Dermis microvascular lymphatic vessel endothelial cell (primary cell): ENCODE measurements at regions not wholly inside any gene's neighbourhood (a gene's known extent, or its start where the extent isn't known, plus 50 kb on each side); places are given as distances from the start of the nearest gene placed in this dataset.

ENCODE experiments used
- DNase-seq, 2 donors: peaks; one replicate each; pipeline versions ENCODE4 v3.0.0 to v3.0.0-alpha.2; 2010; ENCODE audit warnings: low read depth in 2 of 2

DNA sequence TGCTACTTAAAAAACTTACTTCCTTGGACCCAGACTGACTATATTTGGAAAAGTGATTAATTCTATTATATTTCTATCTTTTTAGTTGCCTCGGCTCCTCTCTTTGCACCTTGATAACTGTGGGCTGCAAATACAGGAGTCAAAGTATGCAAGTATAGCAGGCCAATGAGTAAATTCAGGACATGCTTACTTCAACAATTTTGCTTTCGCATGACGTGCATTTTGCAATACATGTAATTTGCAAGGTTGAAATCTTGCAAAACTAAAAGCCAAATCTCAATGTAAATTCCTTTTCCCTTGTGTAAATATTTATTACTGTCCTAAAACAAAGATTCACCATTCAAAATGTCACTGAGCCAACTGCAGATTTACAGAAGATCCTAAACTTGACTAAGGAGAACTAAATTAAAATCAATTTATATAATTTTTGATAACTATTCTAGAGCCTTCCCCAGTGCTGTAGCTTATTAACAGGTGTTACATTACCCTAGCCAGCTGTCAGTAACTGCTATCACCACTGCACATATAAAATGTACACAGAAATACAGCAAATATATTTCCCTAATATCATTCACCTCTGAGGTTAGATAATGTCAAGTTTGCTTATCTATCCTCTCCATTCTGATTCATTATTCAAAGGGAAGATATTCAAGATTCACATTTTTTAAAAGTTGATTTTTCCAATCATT is 1069.5 kb downstream of the TRHDE start:
- DNase-seq: no peak

DNA sequence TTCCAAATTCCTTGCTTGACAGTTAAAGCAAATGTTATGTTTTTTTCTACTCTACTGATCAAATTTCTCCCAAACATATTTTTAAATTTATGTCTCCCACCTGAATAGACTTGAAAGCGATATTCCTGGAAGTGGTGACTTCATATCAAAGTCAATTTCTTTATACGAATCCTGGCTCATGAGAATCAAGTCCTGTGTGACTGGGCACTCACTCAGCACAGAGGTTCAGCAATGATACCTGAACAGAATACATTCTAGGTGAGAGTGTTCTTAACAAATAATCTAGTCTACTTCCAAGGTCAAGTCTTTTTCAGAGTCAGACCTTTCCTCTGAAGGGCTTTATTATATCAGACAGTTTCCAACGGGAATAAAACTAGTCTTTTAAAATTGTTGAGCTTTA is 1070.6 kb downstream of the TRHDE start:
- DNase-seq: no peak

DNA sequence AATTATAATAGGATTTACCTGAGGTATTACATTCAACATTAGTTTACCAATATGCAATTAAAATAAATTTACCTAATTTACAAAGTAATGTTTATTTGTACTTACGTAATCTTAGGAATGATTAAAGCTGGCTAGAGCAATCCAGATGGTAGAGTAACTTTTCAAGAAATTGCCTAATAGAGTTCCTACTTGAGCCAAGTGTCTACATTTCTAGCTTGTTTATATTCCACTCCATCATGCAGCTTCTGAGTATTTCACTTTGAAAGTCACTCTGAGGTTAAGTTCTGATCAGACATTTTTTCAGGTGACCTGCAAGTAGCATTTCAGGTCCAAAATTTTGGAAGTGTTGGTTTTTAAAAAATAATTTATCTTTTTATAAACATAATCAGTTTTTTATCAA is 1080.7 kb downstream of the TRHDE start:
- no peak for DNase-seq

DNA sequence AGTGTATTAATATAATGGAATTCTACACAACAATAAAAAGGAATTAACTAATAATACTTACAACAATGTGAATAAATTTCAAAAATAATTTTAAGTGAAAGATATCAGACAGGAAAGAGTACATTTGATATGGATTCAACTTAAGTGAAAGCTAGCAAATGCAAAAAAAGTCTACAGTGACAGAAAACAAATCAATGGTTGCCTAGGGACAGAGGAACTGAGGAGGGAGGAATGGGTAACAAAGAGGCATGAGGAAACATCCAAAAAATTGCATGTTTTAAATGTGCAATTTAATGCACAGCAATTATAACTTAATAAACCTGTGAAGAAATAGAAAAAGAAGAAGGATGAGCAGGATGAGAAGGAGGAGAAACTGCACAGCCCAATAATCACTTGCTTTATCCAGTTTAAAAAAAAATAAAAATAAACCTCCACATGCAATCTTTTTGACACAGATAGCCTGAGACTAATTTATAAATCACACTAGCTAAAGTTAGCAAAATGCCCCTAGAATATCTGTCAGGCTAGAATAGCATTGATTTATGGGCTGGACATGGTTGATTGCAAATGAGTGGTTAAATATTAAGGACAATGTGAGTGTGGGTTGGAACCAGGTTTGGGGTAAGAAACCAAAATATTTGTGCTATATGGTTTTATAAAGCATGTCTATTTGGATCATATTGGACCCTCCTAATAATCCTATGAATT is 1089.1 kb downstream of the TRHDE start:
- DNase-seq: no peak

DNA sequence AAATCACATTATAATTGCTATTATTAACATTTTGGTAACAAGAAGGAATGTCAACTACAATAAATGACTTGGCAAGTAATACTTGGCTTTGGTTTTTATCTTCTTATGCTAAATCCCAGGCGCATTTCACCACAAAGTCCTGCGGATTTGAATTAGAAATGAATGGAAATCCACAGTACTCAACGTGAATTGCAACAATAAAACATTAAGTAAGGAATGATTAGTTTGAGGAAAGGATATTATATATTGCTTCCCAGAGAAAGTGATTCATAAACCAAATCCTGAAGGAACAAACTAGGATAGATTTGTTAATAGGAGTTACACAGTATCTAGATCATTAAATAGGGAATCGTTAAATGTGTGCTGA is 1089.7 kb downstream of the TRHDE start:
- DNase-seq: no peak

DNA sequence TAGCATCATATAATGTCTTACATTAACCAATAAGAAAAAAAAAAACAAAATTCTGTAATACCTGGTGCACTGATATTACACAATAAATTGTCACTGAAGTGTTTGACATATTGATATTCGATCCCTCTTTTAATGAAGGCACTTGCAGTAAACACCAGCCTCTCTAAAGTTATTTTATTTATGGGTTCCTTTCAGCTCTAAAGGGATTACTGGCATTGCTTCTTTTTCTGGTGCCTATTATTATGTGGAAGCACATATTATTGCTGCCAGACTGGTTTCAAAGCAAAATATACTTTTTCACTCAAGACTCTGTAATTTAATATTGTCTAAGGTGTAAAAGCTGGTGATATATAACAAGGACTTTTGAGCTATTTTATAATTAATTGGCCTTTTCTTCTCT is 1090.5 kb downstream of the TRHDE start:
- no peak for DNase-seq

DNA sequence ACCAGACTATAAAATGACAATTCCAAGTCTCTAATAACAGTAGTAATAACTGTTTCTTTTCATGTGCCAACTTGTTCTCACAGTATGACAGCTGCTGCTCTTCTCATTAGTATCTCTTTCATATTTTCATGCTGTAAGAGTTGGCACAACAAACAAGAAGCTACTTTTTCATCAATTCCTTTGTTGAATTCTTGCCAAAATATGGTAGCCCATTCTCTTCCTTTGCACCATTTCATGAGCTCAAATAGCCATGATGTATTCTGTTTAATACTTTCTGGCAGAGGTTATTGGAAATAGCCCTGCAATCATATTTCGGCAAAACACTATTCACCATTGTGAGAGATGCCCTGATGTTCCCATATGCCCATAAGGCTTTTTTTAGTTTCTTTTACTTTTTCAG is 1100.7 kb downstream of the TRHDE start:
- no peak for DNase-seq

DNA sequence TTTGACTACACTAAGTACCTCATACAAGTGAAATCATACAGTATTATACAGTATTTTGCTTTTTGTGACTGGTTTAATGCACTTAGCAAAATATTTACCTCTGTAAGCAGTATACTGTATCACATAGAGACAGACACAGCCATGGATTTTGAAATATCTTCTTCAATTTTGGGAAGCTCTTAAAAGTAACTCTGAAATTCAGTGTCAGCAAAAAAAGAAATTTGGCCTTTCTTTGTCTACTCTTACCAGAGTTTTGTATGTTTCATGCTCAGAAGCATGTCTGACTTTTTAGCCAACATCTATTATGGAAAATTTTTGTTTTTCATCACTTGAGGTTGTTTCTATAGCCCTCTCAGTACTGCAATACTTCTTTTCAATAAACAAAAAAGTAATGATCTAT is 1102.2 kb downstream of the TRHDE start:
- no peak for DNase-seq

DNA sequence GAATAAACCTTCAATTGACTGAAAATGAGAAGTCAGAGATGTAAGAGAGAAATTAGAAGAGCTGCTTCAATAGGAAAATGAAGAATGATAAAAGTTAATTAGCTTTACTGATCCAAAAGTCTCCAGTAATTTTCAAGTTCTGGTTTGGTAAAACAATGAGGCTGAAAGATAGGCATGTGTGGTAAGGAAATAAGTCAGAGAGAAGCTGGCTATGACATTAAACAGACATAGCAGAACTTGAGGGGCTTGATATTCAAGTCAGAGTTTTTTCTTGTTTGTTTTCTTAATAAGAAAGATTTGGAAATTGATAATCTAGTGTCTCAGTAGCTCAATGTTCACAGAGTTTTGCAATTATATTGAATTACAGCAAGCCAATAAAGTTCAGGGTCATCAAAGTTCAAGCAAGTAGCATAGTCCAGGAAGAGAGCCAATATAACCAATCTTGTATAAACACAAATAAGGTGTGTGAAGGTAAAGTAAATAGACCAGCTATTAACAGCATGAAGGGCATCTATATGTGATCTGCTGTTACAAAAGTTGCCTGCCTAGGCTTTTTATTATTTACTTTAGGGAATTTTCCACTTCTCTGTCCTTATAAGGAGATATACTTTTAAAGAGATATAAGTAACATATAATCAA is 1111.5 kb downstream of the TRHDE start:
- DNase-seq: no peak

DNA sequence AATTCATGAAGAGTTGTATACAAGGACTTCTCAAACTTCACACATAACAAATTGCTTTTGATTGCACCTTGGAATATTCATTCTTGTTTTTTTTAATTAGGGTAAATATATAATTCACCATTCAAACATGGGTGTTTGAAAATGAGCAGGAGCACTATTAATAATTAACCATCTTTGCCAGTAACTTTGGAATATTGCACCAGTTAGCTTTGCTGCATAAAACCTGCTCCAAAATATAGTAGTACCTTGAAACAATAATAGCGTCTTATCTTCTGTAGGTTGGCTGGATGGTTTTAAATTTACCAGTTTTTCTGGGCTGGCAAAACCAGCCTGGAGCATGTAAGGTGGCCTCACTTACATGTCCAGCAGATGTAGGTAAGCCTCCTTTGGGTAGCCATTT is 1112.4 kb downstream of the TRHDE start:
- no peak for DNase-seq

DNA sequence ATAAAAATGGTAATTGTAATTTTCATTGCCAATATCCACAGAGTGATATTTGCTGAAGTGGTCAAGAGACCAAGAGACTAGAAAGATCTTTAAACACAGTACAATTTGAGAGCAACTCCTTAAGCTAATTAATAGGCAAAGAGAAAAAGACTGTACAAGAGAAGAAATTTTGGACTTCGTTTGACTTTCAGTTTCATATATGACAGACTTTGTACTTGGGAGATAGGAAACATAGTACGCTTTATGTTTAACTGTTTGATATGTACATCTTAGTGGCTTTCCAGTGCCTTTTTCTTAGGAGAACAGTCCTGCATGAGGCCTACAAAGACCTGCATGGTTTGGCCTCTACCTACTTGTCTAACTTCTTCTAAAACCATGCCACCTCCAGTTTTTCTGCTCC is 1118.1 kb downstream of the TRHDE start:
- no peak for DNase-seq

DNA sequence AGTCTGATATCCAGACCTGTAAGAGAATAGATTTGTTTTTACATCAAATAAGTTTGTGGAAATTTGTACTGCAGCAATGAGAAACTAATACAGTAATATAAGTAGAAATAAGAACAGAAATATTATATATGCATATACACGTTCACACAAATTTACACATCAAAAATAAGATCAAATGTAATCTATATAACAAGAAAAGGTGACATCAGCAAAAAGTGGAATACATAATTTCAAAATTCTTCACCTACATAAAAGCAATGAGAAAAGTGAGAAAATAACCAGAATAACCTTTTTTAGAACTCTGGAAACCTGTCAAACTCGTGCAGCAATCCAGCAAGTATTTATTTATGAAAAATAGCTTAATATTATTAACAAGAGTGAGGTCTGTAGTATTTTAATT is 1124.6 kb upstream of the ATXN7L3B start:
- DNase-seq: no peak

DNA sequence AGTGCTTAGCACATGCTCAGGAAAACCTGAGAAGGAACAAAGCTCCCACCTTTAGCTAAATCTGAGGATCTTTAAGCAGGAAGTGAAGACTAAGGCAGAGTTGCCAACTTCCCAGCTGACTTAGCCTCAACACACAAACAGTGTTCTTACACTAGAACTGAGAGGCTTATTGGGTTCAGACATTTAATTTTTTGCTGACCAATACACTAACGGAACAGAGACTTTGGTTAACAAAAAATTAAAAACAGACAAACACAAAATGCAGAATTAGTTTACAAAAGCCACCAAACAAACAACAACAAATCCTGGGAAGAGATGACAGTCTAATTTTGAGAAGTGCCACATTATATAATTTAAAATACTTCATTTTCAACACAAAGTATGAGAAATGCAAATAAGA is 1123.7 kb upstream of the ATXN7L3B start:
- no peak for DNase-seq

DNA sequence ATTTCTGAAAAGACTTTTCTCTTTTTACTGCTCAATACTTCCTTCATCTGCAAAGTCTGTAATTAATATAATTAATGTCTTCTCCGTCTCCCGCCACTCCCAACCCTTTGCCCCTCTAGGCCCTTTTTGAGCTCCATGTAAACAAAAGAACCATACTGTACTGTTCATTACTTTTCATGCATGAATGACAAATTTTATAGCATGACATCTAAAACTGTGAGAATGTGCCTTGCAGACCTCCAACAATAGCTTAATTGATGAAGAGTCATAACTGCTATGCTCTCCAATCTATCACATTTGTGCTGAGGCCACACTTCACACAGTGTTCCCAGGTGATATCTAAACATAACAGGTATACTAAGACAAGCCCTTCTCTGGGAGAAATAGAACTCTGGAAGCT is 1122.7 kb upstream of the ATXN7L3B start:
- DNase-seq: no peak

DNA sequence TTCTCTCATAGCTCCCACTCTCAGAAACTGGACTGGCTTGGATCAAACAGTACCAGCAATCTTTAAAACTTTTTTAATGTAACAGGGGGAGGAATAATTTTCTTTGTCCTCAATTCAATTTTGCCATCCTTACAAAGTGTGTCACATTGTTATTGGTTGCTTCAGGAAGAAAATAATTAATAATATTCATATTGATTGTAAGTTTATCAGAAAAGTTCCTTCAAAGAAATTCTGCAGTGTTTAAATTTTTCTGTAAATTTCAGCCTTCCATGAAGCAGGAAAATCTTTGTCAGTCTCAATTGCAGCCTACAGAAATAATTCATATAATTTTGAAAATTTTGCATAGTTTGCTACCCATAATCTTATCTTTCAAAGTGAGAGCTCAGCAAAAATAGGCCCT is 1119.1 kb upstream of the ATXN7L3B start:
- DNase-seq: no peak

DNA sequence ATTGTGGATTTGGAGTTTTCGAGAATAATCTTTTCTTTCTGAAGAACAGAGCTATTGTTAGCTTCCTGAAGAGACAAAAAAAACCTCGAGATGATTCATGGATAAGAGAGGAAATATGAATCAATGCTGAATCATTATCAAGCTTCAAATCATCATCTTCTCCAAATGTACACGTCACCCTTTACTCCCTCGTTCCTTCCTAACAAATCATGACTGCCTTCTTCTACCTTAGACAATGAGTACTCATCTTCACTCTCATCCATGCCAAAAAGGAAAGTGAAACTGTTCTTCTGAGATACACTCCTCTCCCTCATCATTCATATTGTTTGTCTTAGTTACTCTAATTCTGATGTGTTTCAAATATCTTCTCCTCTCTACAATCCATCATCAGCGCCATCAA is 1115.8 kb upstream of the ATXN7L3B start:
- DNase-seq: no peak

DNA sequence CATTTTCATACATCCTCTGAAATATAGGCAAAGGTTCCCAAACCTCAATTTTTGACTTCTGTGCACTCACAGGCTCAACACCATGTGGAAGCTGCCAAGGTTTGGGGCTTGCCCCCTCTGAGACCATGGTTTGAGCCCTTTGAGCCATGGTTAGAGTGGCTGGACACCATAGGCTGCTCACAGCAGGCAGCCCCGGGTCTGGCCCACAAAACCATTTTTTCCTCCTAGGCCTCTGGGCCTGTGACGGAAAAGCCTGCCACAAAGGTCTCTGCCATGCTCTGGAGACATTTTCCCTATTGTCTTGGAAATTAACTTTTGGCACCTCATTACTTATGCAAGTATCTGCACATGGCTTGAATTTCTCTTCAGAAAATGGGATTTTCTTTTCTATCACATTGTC is 1113.2 kb upstream of the ATXN7L3B start:
- DNase-seq: no peak

DNA sequence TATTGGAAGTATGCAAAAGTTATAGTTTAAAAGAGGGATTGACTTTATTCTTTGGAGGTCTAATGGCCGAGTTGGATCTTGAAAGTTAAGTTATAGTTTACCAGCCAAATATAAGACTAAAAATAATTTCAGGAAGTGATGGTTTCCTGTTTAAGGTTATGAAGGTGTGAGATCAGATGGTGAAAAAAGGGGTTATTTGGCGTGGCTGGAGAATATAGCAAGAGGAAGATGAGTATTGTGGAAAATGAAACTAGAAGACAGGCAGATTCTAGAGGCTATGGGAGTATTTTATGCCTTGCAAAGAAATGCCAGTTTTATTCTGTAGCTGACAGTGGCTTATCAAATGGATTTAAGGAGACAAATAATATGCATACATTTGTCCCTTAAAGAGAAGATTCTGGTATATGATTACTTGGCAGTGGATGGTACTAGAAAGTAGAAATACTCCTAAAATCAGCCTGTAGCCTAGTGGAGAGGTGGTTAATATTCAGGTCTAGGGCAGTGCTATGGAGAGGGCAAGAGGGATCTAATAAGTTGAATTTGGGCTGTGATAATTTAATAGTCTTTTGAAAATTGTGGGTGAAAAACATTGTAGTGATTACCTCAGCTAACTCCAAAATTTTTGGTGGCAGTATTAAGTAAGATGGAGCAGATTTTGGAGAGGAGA is 1091.8 kb upstream of the ATXN7L3B start:
- no peak for DNase-seq

DNA sequence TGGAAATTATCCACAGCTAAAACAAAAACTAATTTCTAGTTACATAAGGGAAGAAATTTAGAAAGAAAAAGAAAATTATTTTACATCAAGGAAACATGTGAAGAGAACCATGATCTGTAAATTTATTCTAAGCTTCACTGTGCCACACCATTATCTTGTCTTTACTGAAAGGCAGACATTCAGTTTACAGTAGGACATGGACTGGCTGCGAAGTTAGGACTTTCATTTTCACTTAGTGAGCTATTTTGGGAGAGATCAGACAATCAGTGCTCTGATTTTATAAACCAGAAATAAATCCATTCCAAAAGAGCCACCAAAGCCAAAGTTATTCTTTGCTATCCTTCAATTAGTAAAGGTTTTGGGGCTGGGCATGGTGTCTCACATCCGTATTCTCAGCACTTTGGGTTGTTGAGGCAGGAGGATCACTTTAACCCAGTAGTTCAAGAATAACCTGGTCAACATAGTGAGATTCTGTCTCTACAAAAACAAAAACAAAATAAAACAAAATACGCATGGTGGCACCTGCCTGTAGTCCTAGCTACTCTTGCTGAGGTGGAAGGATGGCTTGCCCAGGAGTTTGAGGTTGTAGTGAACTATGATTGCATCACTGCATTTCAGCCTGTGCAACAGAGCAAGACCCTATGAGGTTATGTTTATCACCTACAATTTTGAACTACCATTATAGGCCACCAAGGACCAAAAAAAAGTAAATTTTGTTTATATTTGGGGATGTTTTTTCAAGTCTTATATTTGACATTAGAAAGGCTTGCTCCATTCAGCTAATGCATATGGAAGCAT is 1084.8 kb upstream of the ATXN7L3B start:
- DNase-seq: no peak

DNA sequence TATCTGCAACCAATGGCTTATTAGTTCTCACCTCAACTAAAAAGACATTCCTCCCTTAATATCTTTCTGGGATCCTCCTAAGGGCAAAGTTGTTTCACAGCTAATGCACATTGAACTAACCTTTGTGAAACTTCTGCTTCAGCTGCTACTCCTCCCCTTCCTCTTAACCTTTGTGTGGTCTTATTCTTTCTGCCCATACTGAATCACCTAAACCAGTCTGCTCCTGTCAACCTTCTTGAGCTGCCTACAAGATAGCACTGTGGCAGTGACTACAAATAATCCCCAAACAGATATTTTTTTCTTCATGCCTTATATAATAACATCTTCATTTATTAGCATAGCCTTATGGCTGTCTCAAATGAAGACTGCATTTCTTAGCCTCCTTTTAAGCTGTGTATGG is 1077.4 kb upstream of the ATXN7L3B start:
- no peak for DNase-seq

DNA sequence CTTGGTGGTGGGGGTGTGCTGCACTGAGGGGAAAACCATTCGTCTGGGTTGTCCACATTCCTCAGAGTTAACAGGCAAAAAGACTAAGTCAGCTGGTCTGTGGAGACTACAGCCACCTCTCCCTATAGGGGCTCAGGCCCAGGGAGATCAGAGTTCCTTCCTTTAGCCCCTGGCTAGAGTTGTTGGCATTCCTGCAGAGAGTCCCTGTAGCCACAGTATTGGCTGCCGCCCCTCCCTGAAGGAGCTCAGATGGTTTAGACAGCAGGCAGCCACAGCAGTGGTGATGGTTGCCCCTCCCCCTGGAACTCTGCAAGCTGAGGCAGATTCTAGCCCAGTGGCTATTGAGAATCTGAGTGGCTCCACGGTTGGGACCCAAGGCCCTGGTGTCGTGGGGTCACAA is 1072.5 kb upstream of the ATXN7L3B start:
- DNase-seq: no peak

DNA sequence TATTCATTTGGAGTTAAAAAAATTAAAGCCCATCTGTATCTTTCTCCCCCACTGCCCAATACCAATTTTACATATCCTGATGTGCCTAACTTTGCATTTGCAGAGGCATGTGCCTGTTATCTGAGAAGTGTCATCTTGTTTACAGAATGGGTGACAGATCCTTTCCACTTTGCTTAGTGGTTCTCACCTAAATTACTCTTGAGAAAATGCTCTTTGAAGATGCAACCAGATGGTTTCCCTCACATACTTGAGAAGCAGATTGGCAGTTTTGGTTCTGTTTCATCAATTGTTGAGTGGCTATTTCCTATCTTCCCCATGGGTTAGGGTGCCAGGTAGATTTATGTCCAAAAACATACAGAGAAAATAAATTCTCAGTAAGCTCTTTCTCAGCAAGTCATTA is 1051.4 kb upstream of the ATXN7L3B start:
- no peak for DNase-seq
